K562 (cell line): ENCODE measurements at regions not wholly inside any gene's neighbourhood (a gene's known extent, or its start where the extent isn't known, plus 50 kb on each side); places are given as distances from the start of the nearest gene placed in this dataset.

Experiments used
- ATAC-seq: fragments of 200-7000 bp; cut with Tn5 transposase; 3 replicates; pipeline ENCODE4 v1.9.1; 2020; ENCODE audit warnings: moderate library complexity
- BruUV-seq: library from RNA; stranded (reverse); fragments of 400-500 nt; replicated peaks from 2 replicates; lab custom pipeline; 2021; lab: Mats Ljungman, UMichigan
- CTCF ChIA-PET: fragments of 300-600 bp; formaldehyde crosslinking; extraction: SDS; loops from one replicate; lab custom pipeline; 2021; ENCODE audit warnings: low intra/inter-chr PET ratio; lab: Yijun Ruan, JAX
- POLR2A ChIA-PET: fragments of 300-600, 350-650 bp; sonication (Branson Sonifier 250); formaldehyde crosslinking; extraction: SDS; loops from one replicate; lab custom pipeline; 2021; ENCODE audit warnings: antibody characterized with exemption, inconsistent platforms; lab: Yijun Ruan, JAX
- DNase-seq, 4 experiments: peaks; one replicate each; pipeline versions ENCODE4 v3.0.0 to v3.0.0-alpha.2; 2011 to 2018; ENCODE audit warnings: low spot score in 3 of 4, mixed read lengths in 3 of 4; ENCODE audit errors: extremely low read depth in 1 of 4
- FAIRE-seq: peaks from 2 replicates; lab custom pipeline; 2011; peaks lifted over from hg19 to GRCh38; lab: Jason Lieb, UNC
- H2AFZ ChIP-seq: 2 replicates; pipeline ENCODE4 v1.6.0; 2011; ENCODE audit warnings: low read depth, low read length, control low read depth, inconsistent platforms
- H3K27ac ChIP-seq: fragments of 200-600 bp; 3 replicates; pipeline ENCODE4 v1.8.0; 2011; ENCODE audit warnings: low read depth, mild to moderate bottlenecking, control low read depth, inconsistent platforms, low read length, moderate library complexity, mixed read lengths; ENCODE audit errors: extremely low read depth
- H3K27me3 ChIP-seq, 2 experiments: fragments of 300-600 bp in 1 of 2; 2 replicates in 1 of 2; 3 replicates in 1 of 2; pipeline versions ENCODE4 v1.6.0 to v1.8.0; 2011; ENCODE audit warnings: inconsistent platforms in 2 of 2, low read length in 2 of 2, mild to moderate bottlenecking in 1 of 2, mixed read lengths in 1 of 2, moderate library complexity in 1 of 2; ENCODE audit not compliant: control insufficient read depth in 2 of 2, insufficient read depth in 2 of 2
- H3K36me3 ChIP-seq: fragments of 300-600 bp; 3 replicates; pipeline ENCODE4 v1.8.0; 2011; ENCODE audit warnings: mild to moderate bottlenecking, low read length, inconsistent platforms; ENCODE audit not compliant: control insufficient read depth, insufficient read depth
- H3K4me1 ChIP-seq, 2 experiments: fragments of 200-600 bp in 1 of 2; replicated peaks in 1 of 2; 2 replicates in 1 of 2; 3 replicates in 1 of 2; pipeline versions ENCODE4 v1.5.1 to v1.8.0; 2011; ENCODE audit warnings: inconsistent platforms in 2 of 2, low read length in 2 of 2, mild to moderate bottlenecking in 1 of 2, mixed read lengths in 1 of 2, moderate library complexity in 1 of 2; ENCODE audit not compliant: control insufficient read depth in 2 of 2, insufficient read depth in 2 of 2
- H3K4me2 ChIP-seq: 2 replicates; pipeline ENCODE4 v1.6.1; 2011; ENCODE audit warnings: low read length, control low read depth, inconsistent platforms, mixed read lengths; ENCODE audit not compliant: insufficient read depth
- H3K4me3 ChIP-seq: fragments of 200-600 bp; sonication (generic), shearing (Covaris generic); 2 replicates; pipeline ENCODE4 v1.5.1; 2016; ENCODE audit warnings: control low read depth, inconsistent platforms
- H3K79me2 ChIP-seq: fragments of 200-600 bp; 3 replicates; pipeline ENCODE4 v1.8.0; 2011; ENCODE audit warnings: low read length, inconsistent platforms; ENCODE audit not compliant: control insufficient read depth, insufficient read depth
- H3K9ac ChIP-seq, 2 experiments: 2 replicates each; pipeline versions ENCODE4 v1.6.0 to v1.6.1; 2011; ENCODE audit warnings: low read depth in 2 of 2, low read length in 2 of 2, control low read depth in 1 of 2, inconsistent platforms in 1 of 2, mild to moderate bottlenecking in 1 of 2, mixed read lengths in 1 of 2; ENCODE audit not compliant: insufficient read depth in 1 of 2
- H3K9me1 ChIP-seq: one replicate; pipeline ENCODE4 v1.6.0; 2011; ENCODE audit warnings: inconsistent platforms, mild to moderate bottlenecking, low read length, moderate library complexity; ENCODE audit not compliant: control insufficient read depth, insufficient read depth
- H3K9me3 ChIP-seq: replicated peaks from 2 replicates; pipeline ENCODE4 v1.5.1; 2011; ENCODE audit warnings: low read depth, low read length, inconsistent platforms; ENCODE audit not compliant: control insufficient read depth, insufficient read depth
- H4K20me1 ChIP-seq: replicated peaks from 2 replicates; pipeline ENCODE4 v1.6.1; 2011; ENCODE audit warnings: low read length, inconsistent platforms, mixed read lengths; ENCODE audit not compliant: control insufficient read depth, insufficient read depth
- ERF ChIP-seq: fragments of 450-650 bp; formaldehyde crosslinking; IDR thresholded peaks from 2 replicates; pipeline ENCODE4 v1.4.0; 2020; ENCODE audit warnings: mild to moderate bottlenecking, mixed read lengths
- ETS2 ChIP-seq: IDR thresholded peaks from 2 replicates; pipeline ENCODE4 v1.6.1; 2016; ENCODE audit warnings: borderline replicate concordance, missing genetic modification characterization, mild to moderate bottlenecking, moderate library complexity, missing compliant biosample characterization; ENCODE audit not compliant: poor library complexity, severe bottlenecking
- EWSR1 ChIP-seq: fragments of 450-650 bp; IDR thresholded peaks from 2 replicates; pipeline ENCODE4 v1.6.1; 2018; ENCODE audit warnings: borderline replicate concordance, mild to moderate bottlenecking, low read depth, moderate library complexity; ENCODE audit not compliant: partially characterized antibody
- LEF1 ChIP-seq: fragments of 450-650 bp; IDR thresholded peaks from 2 replicates; pipeline ENCODE4 v1.6.1; 2016; ENCODE audit warnings: mild to moderate bottlenecking
- NELFE ChIP-seq: IDR thresholded peaks from 2 replicates; pipeline ENCODE4 v1.6.1; 2011; ENCODE audit warnings: mild to moderate bottlenecking; ENCODE audit not compliant: insufficient read depth, insufficient read length
- PHF8 ChIP-seq: fragments of 200-600 bp; sonication (generic); IDR thresholded peaks from 2 replicates; pipeline ENCODE4 v1.6.1; 2012; ENCODE audit warnings: mixed run types, mild to moderate bottlenecking, inconsistent platforms, low read length, moderate library complexity, borderline replicate concordance
- PHTF2 ChIP-seq: fragments of 250-450 bp; sonication (Bioruptor Pico); IDR thresholded peaks from 2 replicates; pipeline ENCODE4 v1.5.0; 2021; ENCODE audit warnings: mild to moderate bottlenecking
- POLR3A ChIP-seq: IDR thresholded peaks from 2 replicates; pipeline ENCODE4 v1.6.1; 2011; ENCODE audit warnings: borderline replicate concordance, mild to moderate bottlenecking, moderate library complexity; ENCODE audit not compliant: insufficient read length, insufficient read depth; ENCODE audit errors: extremely low read depth
- RFX1 ChIP-seq: fragments of 450-650 bp; IDR thresholded peaks from 2 replicates; pipeline ENCODE4 v1.6.1; 2016; ENCODE audit warnings: mild to moderate bottlenecking, moderate library complexity
- ZNF121 ChIP-seq: sonication (generic); formaldehyde crosslinking; conservative IDR thresholded peaks from 2 replicates; pipeline ENCODE4 v1.8.0; 2022; ENCODE audit warnings: missing genetic modification reagents
- ZNF263 ChIP-seq: sonication (generic); formaldehyde crosslinking; IDR thresholded peaks from 2 replicates; pipeline ENCODE4 v1.8.0; 2022; ENCODE audit warnings: mild to moderate bottlenecking, missing genetic modification reagents, borderline replicate concordance
- ZNF3 ChIP-seq: fragments of 250-450 bp; sonication (Bioruptor Pico); IDR thresholded peaks from 2 replicates; pipeline ENCODE4 v1.5.0; 2021; ENCODE audit warnings: mild to moderate bottlenecking, moderate library complexity
- ZNF75A ChIP-seq: fragments of 450-650 bp; formaldehyde crosslinking; IDR thresholded peaks from 2 replicates; pipeline ENCODE4 v1.4.0; 2020; ENCODE audit warnings: mild to moderate bottlenecking
- ZZZ3 ChIP-seq: fragments of 450-650 bp; IDR thresholded peaks from 2 replicates; pipeline ENCODE4 v1.6.1; 2016; ENCODE audit warnings: antibody characterized with exemption, mild to moderate bottlenecking, moderate library complexity
- in situ Hi-C: fragments of 300-500 bp; cut with MboI; formaldehyde crosslinking; loops from 4 replicates; pipeline ENCODE4 v1.15.0; 2018; ENCODE audit warnings: inconsistent platforms, mixed read lengths
- intact Hi-C: fragments of 100-400 bp; cut with micrococcal nuclease; formaldehyde crosslinking; loops from 2 replicates; pipeline ENCODE4 v1.14.2; 2022
- TF ChIP-seq, protein P1 (sequence below): fragments of 250-450 bp; sonication (Bioruptor Pico); IDR thresholded peaks from 2 replicates; pipeline ENCODE4 v1.8.0; 2022; ENCODE audit warnings: moderate library complexity, mild to moderate bottlenecking, inconsistent platforms
- TF ChIP-seq, protein P2 (sequence below): sonication (generic); formaldehyde crosslinking; IDR thresholded peaks from 2 replicates; pipeline ENCODE4 v1.8.1; 2023; ENCODE audit warnings: mild to moderate bottlenecking, missing genetic modification reagents
- TF ChIP-seq, protein P3 (sequence below): fragments of 450-650 bp; formaldehyde crosslinking; IDR thresholded peaks from 2 replicates; pipeline ENCODE4 v1.4.0; 2022; ENCODE audit warnings: missing genetic modification characterization
- TF ChIP-seq, protein P4 (sequence below): fragments of 200-800 bp; sonication (Bioruptor generic); IDR thresholded peaks from 2 replicates; pipeline ENCODE4 v1.6.1; 2017; ENCODE audit warnings: missing genetic modification characterization, missing compliant biosample characterization

DNA sequence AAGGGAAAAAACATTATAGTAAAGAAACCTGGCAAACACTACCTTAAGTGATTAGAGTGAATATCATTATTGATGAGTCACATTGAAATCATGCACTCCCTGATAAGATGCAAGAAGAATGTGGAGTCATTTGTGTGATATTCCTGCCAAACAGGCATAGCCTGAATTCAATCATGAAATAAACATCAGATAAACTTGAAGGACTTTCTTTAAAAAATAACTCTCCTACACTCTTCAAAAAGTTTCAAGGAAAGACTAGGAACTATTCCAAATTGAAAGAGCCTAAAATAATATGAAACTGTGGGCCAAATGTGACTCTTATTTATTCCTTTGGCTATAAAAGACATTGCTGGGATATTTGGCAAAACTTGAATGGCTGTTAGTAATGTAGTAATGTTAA, 625.7 kb upstream of the LMCD1 start:
- intact Hi-C loops: no loop called here
- TF ChIP-seq RFX1 (no peak), EWSR1 (no peak), ZNF3 (no peak), ETS2 (tag) (no peak), PHTF2 (CRISPR knock-in tag) (no peak), POLR3A (no peak), PHF8 (no peak), ERF (CRISPR knock-in tag) (no peak), ZNF75A (CRISPR knock-in tag) (no peak), LEF1 (no peak), NELFE (no peak), ZNF121 (no peak), ZNF263 (CRISPR knock-in tag) (no peak), ZZZ3 (no peak)
- TF ChIP-seq, protein P1, sequence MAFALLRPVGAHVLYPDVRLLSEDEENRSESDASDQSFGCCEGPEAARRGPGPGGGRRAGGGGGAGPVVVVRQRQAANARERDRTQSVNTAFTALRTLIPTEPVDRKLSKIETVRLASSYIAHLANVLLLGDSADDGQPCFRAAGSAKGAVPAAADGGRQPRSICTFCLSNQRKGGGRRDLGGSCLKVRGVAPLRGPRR (CRISPR knock-in tag): no peak
- TF ChIP-seq, protein P2, sequence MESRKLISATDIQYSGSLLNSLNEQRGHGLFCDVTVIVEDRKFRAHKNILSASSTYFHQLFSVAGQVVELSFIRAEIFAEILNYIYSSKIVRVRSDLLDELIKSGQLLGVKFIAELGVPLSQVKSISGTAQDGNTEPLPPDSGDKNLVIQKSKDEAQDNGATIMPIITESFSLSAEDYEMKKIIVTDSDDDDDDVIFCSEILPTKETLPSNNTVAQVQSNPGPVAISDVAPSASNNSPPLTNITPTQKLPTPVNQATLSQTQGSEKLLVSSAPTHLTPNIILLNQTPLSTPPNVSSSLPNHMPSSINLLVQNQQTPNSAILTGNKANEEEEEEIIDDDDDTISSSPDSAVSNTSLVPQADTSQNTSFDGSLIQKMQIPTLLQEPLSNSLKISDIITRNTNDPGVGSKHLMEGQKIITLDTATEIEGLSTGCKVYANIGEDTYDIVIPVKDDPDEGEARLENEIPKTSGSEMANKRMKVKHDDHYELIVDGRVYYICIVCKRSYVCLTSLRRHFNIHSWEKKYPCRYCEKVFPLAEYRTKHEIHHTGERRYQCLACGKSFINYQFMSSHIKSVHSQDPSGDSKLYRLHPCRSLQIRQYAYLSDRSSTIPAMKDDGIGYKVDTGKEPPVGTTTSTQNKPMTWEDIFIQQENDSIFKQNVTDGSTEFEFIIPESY (CRISPR knock-in tag): no peak
- TF ChIP-seq, protein P3, sequence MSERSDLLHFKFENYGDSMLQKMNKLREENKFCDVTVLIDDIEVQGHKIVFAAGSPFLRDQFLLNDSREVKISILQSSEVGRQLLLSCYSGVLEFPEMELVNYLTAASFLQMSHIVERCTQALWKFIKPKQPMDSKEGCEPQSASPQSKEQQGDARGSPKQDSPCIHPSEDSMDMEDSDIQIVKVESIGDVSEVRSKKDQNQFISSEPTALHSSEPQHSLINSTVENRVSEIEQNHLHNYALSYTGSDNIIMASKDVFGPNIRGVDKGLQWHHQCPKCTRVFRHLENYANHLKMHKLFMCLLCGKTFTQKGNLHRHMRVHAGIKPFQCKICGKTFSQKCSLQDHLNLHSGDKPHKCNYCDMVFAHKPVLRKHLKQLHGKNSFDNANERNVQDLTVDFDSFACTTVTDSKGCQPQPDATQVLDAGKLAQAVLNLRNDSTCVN: no peak
- TF ChIP-seq, protein P4, sequence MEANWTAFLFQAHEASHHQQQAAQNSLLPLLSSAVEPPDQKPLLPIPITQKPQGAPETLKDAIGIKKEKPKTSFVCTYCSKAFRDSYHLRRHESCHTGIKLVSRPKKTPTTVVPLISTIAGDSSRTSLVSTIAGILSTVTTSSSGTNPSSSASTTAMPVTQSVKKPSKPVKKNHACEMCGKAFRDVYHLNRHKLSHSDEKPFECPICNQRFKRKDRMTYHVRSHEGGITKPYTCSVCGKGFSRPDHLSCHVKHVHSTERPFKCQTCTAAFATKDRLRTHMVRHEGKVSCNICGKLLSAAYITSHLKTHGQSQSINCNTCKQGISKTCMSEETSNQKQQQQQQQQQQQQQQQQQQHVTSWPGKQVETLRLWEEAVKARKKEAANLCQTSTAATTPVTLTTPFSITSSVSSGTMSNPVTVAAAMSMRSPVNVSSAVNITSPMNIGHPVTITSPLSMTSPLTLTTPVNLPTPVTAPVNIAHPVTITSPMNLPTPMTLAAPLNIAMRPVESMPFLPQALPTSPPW (CRISPR knock-in tag): no peak

More for the DNA sequence above, 625.7 kb upstream of the LMCD1 start:
- ChIA-PET CTCF (no interaction called here), POLR2A (no interaction called here)
- H4K20me1 ChIP-seq: no peaks in the 10 kb centered on the region
- H2AFZ ChIP-seq: no peak overlapping the region
- no peak overlapping the region for H3K27ac ChIP-seq
- H3K4me1 ChIP-seq: no peaks in the 10 kb centered on the region
- no peaks in the 10 kb centered on the region for H3K36me3 ChIP-seq
- H3K79me2 ChIP-seq: no peaks in the 10 kb centered on the region
- H3K9ac ChIP-seq: no peak overlapping the region
- no peak for DNase-seq
- ATAC-seq: no peak
- no peaks in the 10 kb centered on the region for H3K9me3 ChIP-seq
- no TSS peak for BruUV-seq
- in situ Hi-C loops: no loop called here
- no peak overlapping the region for H3K4me2 ChIP-seq
- no peak overlapping the region for H3K4me3 ChIP-seq
- no peak for FAIRE-seq
- H3K9me1 ChIP-seq: no peaks in the 10 kb centered on the region
- no peaks in the 10 kb centered on the region for H3K27me3 ChIP-seq
